IPS-18a (cell line): ENCODE measurements at regions not wholly inside any gene's neighbourhood (a gene's known extent, or its start where the extent isn't known, plus 50 kb on each side); places are given as distances from the start of the nearest gene placed in this dataset.
"Not testable (repeated sequence)": the region's sequence is repeated elsewhere in the genome, so short reads cannot be mapped to it uniquely, and the experiment has no call there.

Experiments used
- H3K27ac ChIP-seq: one replicate; pipeline ENCODE4 v1.5.1; 2013; ENCODE audit warnings: low read length
- H3K27me3 ChIP-seq: one replicate; pipeline ENCODE4 v1.6.1; 2013; ENCODE audit warnings: mild to moderate bottlenecking, low read length; ENCODE audit not compliant: control insufficient read depth, insufficient read depth
- H3K36me3 ChIP-seq: one replicate; pipeline ENCODE4 v1.6.1; 2013; ENCODE audit warnings: low read depth, low read length; ENCODE audit not compliant: control insufficient read depth
- H3K4me1 ChIP-seq: one replicate; pipeline ENCODE4 v1.6.1; 2013; ENCODE audit warnings: low read depth, low read length; ENCODE audit not compliant: control insufficient read depth
- H3K4me3 ChIP-seq: one replicate; pipeline ENCODE4 v1.5.1; 2013; ENCODE audit warnings: low read length
- H3K9ac ChIP-seq: one replicate; pipeline ENCODE4 v1.6.1; 2013; ENCODE audit warnings: mild to moderate bottlenecking, low read length, moderate library complexity
- H3K9me3 ChIP-seq: one replicate; pipeline ENCODE4 v1.6.1; 2013; ENCODE audit warnings: low read depth, low read length; ENCODE audit not compliant: control insufficient read depth

DNA sequence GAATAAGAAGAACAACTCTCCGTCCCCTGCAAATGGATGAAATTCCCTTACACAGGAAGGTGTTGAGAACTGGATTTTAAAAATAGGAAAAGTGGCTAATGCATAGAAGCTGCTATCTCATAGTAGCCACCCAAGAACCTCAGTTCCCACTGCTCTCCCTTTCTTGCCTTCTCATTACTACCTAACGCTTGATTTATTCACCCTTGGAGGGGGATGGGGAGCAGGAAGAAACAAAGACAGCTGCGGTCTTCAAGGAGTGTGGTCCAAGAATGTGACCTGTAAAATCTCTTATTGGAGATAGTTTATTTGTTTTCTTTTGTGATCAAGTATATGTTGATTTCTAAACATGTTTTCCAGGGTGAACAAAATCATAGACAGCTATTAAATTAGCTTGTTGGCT, 274.1 kb upstream of the CTNNB1 start:
- Histone ChIP-seq H3K4me3 (no peak overlapping the region), H3K4me1 (peaks cover 24% of the 10 kb centered on the region), H3K9me3 (no peaks in the 10 kb centered on the region), H3K27me3 (no peaks in the 10 kb centered on the region), H3K27ac (no peak overlapping the region), H3K36me3 (no peaks in the 10 kb centered on the region), H3K9ac (no peak overlapping the region)

GRCh38 chr3:40930131-40930538, 269.2 kb upstream of the CTNNB1 start:
- Histone ChIP-seq H3K27ac (no peak overlapping the region), H3K27me3 (no peaks in the 10 kb centered on the region), H3K4me1 (peaks cover 15% of the 10 kb centered on the region), H3K36me3 (no peaks in the 10 kb centered on the region), H3K4me3 (no peak overlapping the region), H3K9ac (no peak overlapping the region), H3K9me3 (no peaks in the 10 kb centered on the region)

DNA sequence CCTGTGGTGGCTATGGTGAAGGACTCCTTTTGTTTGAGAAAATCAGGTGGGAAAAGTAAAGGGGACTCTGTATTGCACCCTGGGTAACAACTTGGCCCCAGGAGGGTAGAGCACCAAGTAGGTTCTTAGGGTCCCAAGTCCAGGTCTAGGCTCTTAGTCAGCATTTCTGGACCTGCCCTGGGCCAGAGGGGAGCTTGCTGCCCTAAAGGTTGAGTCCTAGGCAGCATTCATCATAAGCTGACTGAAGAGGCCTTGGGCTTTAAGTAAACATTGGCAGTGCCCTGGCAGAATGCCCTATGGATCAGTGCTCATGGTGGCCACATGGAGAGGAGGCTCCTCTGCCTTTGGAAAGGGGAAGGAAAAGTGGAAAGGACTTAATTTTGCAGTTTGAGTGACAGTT, 268.5 kb upstream of the CTNNB1 start:
- no peaks in the 10 kb centered on the region for H3K36me3 ChIP-seq
- H3K9ac ChIP-seq: no peak overlapping the region
- no peak overlapping the region for H3K4me3 ChIP-seq
- no peaks in the 10 kb centered on the region for H3K27me3 ChIP-seq
- peaks cover 9% of the 10 kb centered on the region for H3K4me1 ChIP-seq
- no peak overlapping the region for H3K27ac ChIP-seq
- no peaks in the 10 kb centered on the region for H3K9me3 ChIP-seq

DNA sequence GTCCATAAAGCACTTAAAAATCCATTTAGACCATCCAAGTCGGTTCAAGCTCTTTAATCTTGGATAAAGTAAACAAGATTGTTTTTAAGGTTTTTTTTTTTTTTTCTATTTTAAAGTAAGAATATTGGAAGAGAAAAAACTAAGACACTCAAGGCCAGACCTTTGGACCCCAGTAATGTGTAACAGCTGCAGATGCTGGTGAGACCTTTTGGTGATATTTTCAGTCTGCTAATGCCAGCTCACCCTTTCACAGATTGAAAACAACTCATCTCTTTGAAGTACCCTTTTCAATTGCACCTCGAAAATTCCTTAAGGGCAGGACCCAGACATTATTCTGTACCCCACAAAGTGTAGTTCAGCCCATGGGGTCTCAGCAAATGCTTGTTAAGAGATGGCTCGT, 260.7 kb upstream of the CTNNB1 start:
- Histone ChIP-seq H3K9me3 (no peaks in the 10 kb centered on the region), H3K27ac (no peak overlapping the region), H3K4me3 (no peak overlapping the region), H3K36me3 (no peaks in the 10 kb centered on the region), H3K9ac (no peak overlapping the region), H3K4me1 (no peaks in the 10 kb centered on the region), H3K27me3 (no peaks in the 10 kb centered on the region)

DNA sequence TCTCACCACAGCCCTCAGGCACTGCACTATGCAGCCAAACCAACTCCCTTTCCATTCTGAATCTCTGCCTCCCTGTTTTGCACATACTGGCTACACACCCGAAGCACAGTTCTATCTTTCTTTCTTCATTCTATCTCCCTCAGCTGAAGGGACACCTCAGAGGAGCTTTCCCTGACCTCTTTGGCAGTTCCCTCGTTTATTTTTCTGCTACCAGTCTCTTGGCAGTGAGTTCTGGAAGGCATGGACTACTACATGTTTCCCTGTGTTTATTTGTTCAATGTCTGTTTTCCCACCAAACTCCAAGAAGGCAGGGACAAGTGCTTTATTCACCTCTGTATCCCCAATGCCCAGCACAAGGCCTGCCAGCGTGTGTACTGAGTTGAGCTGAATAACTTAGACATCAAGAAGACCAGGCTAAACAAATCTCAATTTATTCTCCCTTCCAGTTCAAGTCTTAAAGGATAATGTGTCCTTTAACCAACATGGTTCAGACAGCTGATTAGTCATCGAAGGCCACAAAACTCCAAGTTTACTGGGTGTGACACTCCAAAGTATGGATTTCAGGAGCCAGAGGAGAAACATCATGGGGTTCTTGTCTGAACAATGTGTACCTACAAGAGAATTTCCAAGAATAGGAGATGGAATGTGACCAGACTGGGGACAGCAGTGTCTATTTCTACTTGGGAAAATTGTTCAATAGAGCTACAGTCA, 260.1 kb upstream of the CTNNB1 start:
- no peaks in the 10 kb centered on the region for H3K9me3 ChIP-seq

GRCh38 chr3:40939741-40940130, 259.6 kb upstream of the CTNNB1 start:
- no peak overlapping the region for H3K4me3 ChIP-seq
- H3K9me3 ChIP-seq: no peaks in the 10 kb centered on the region
- no peaks in the 10 kb centered on the region for H3K36me3 ChIP-seq
- no peaks in the 10 kb centered on the region for H3K4me1 ChIP-seq
- H3K9ac ChIP-seq: no peak overlapping the region
- no peak overlapping the region for H3K27ac ChIP-seq
- H3K27me3 ChIP-seq: no peaks in the 10 kb centered on the region

More for the DNA sequence above, 260.1 kb upstream of the CTNNB1 start:
- Histone ChIP-seq H3K27ac (no peak overlapping the region), H3K36me3 (no peaks in the 10 kb centered on the region), H3K4me3 (no peak overlapping the region), H3K9ac (no peak overlapping the region), H3K4me1 (no peaks in the 10 kb centered on the region), H3K27me3 (no peaks in the 10 kb centered on the region)

DNA sequence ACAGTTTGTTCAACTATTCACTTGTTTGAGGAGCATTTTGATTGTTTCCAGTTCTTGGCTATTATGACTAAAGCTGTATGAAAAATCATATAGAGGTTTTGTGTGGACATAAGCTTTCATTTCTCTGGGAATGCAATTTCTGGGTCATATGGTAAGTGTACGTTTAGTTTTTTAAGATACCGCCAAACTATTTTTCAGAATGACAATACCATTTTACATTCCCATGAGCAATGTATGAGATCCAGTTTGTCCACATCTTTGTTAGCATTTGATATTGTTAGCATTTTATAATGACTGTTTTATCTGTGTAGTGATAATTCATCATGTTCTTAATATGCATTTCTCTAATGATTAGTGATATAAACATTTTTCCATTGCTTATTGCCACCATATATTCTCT, 258.7 kb upstream of the CTNNB1 start:
- no peaks in the 10 kb centered on the region for H3K36me3 ChIP-seq
- no peaks in the 10 kb centered on the region for H3K9me3 ChIP-seq
- no peak overlapping the region for H3K9ac ChIP-seq
- H3K4me1 ChIP-seq: no peaks in the 10 kb centered on the region
- H3K27me3 ChIP-seq: no peaks in the 10 kb centered on the region
- no peak overlapping the region for H3K27ac ChIP-seq
- H3K4me3 ChIP-seq: no peak overlapping the region

- H3K9ac ChIP-seq, H3K36me3 ChIP-seq, H3K9me3 ChIP-seq, H3K27me3 ChIP-seq, H3K4me1 ChIP-seq, H3K27ac ChIP-seq, H3K4me3 ChIP-seq: not testable (repeated sequence)
These were observed 252.3 kb upstream of the CTNNB1 start for GRCh38 chr3:40947022-40947421.

DNA sequence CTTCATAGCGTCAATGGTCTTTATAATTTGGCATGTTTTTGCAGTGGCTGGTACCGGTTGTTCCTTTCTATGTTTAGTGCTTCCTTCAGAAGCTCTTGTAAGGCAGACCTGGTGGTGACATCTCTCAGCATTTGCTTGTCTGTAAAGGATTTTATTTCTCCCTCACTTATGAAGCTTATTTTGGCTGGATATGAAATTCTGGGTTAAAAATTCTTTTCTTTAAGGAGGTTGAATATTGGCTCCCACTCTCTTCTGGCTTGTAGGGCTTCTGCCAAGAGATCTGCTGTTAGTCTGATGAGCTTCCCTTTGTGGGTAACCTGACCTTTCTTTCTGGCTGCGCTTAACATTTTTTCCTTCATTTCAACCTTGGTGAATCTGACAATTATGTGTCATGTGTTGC, 250.0 kb upstream of the CTNNB1 start:
- H3K9me3 ChIP-seq: peaks cover 11% of the 10 kb centered on the region
- H3K27me3 ChIP-seq, H3K4me3 ChIP-seq, H3K27ac ChIP-seq, H3K9ac ChIP-seq, H3K36me3 ChIP-seq, H3K4me1 ChIP-seq: not testable (repeated sequence)

DNA sequence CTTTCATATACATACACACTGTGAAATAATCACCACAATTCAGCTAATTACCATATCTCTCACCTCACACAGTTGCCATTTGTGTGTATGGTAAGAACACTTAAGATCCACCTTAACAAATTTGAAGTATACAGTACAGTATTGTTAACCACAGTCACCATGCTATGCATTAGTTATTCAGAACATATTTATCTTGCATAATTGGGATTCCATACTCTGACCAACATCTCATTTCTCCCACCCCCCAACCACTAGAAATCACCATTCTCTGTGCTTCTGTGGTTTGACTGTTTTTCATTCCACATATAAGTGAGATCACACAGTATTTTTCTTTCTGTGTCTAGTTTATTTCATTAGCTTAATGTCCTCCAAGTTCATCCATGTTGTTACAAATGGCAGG, 247.7 kb upstream of the CTNNB1 start:
- Histone ChIP-seq H3K9me3 (peaks cover 11% of the 10 kb centered on the region), H3K27me3 (no peaks in the 10 kb centered on the region), H3K36me3 (no peaks in the 10 kb centered on the region), H3K4me1 (no peaks in the 10 kb centered on the region), H3K27ac (no peak overlapping the region), H3K9ac (no peak overlapping the region), H3K4me3 (no peak overlapping the region)

GRCh38 chr3:40961104-40961857, 238.0 kb upstream of the CTNNB1 start:
- Histone ChIP-seq H3K4me3 (no peak overlapping the region), H3K9me3 (no peaks in the 10 kb centered on the region), H3K4me1 (peaks cover 4% of the 10 kb centered on the region), H3K27me3 (no peaks in the 10 kb centered on the region), H3K36me3 (no peaks in the 10 kb centered on the region), H3K27ac (no peak overlapping the region), H3K9ac (no peak overlapping the region)

DNA sequence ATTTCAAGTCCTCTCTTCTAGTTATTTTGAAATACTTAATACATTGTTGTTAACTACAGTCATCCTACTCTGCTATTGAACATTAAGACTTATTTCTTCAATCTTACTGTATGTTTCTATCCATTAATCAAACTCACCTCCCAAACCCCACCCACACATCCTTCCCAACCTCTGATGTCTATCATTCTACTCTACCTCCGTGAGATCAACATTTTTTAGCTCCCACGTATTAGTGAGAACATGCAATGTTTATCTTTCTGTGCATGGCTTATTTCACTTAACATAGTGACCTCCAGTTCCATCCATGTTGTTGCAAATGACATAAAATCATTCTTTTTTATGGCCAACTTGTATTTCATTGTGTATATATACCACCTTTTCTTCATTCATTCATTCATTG, 236.6 kb upstream of the CTNNB1 start:
- no peak overlapping the region for H3K27ac ChIP-seq
- H3K4me1 ChIP-seq: peaks cover 4% of the 10 kb centered on the region
- no peak overlapping the region for H3K4me3 ChIP-seq
- no peaks in the 10 kb centered on the region for H3K9me3 ChIP-seq
- no peaks in the 10 kb centered on the region for H3K27me3 ChIP-seq
- no peaks in the 10 kb centered on the region for H3K36me3 ChIP-seq
- no peak overlapping the region for H3K9ac ChIP-seq
